Omental fat pad (tissue), 3 donors: ENCODE measurements at regions not wholly inside any gene's neighbourhood (a gene's known extent, or its start where the extent isn't known, plus 50 kb on each side); places are given as distances from the start of the nearest gene placed in this dataset.

Source experiments
- ATAC-seq: fragments of 150-250 bp; one replicate; pipeline ENCODE4 v1.9.1; 2016; ENCODE audit warnings: mild to moderate bottlenecking, moderate library complexity; ENCODE audit not compliant: low FRiP score
- DNase-seq: peaks from one replicate; pipeline ENCODE4 v3.0.0-alpha.2; 2019; ENCODE audit warnings: low spot score
- CTCF ChIP-seq, 3 donors: fragments of 450-650 bp; IDR thresholded peaks; one replicate each; pipeline ENCODE4 v1.5.1; 2016 to 2017; ENCODE audit warnings: antibody characterized with exemption in 3 of 3, mild to moderate bottlenecking in 3 of 3, moderate library complexity in 2 of 3

- no peak for ATAC-seq
- DNase-seq, result no peak
- no peak for TF ChIP-seq CTCF (IDR thresholded peaks at IDR 0.05)
Observed at GRCh38 chr9:18235181-18235908, 238.6 kb upstream of the ADAMTSL1 start.

DNA sequence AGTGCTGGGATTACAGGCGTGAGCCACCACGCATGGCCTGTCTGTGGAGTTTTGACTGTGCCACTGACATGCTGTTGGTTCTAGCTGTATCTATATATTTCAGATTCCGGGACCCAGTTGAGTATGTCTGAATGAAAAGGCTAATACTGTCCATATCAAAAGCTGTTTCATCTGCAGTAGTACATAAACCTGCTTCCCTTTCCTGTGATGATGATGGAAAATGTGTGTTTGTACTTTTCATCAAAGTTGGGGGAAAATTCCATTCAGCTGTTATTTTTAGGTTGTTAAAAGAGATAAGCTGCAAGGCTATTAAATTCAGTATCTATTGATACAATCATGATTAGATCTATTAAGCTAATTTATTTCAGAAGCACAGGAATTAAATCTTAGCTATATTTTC, 237.6 kb upstream of the ADAMTSL1 start:
- TF ChIP-seq CTCF (IDR thresholded peaks at IDR 0.05), result no peak
- ATAC-seq, result no peak
- DNase-seq, result no peak

DNA sequence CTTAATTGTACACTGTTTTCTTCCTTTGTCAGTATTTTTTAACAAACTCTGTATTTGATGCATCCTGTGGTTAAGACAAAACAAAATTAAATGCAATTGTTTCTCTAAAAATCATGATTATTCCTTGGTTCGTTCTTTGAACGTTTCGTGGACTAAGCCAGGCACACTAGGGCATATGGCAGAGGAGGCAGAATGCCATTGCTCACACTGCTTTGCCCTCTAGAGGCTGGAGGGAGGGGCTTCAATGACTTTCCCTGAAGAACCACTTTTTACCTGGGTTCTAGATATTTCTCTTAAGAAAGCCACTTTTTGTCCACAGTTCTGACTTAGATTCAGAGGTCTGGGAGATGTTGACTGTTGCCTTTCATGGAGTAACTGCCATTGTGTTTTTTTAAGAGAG, 236.2 kb upstream of the ADAMTSL1 start:
- TF ChIP-seq CTCF (IDR thresholded peaks at IDR 0.05), result no peak
- ATAC-seq (peak; percentile 26), DNase-seq (no peak)

DNA sequence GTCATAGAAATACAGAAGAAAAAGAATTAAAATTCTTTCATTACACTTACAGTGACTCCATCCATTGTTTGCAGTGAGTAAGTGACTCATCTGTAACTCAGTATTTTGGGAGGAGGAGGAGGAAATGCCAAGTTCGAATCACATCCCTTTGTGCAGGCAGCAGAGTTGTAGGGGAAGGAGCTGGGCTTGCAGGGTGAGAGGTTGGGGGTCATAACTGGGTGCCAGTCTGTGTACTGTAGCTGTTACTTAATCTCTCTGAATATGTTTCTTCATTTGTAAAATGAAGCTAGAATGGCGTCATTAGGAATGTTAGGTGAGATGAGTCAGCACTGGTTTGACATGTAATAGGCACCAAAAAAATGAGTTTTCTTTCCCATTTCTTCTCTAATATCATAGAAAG, 235.7 kb upstream of the ADAMTSL1 start:
- no peak for TF ChIP-seq CTCF (IDR thresholded peaks at IDR 0.05)
- ATAC-seq (peak; percentile 90), DNase-seq (no peak)

- DNase-seq (no peak), ATAC-seq (no peak)
- TF ChIP-seq CTCF (IDR thresholded peaks at IDR 0.05), result no peak
Observed at GRCh38 chr9:18238752-18239447, 235.1 kb upstream of the ADAMTSL1 start.

GRCh38 chr9:18240213-18240612, 233.7 kb upstream of the ADAMTSL1 start:
- no peak for ATAC-seq
- no peak for TF ChIP-seq CTCF (IDR thresholded peaks at IDR 0.05)

DNA sequence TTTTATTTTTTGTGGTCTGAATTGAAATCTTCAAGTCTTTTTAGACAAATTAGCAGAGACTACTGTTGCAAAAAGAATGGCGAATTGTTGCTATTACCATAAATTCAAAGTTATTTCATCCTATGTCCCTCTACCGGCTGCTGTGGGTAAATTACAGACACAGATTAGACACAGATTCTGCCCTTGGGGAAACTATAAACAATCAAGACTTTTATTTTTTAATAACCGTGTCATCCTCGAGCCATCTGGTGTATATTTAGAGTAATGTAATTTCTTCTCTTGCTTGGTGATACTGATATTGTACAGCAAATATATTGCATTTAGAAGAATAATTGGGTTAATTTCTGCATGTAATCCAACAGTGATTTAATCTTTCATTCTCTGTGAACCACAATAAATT, 228.0 kb upstream of the ADAMTSL1 start:
- DNase-seq (no peak), ATAC-seq (no peak)
- TF ChIP-seq CTCF (IDR thresholded peaks at IDR 0.05), result no peak

More at GRCh38 chr9:18240213-18240612, 233.7 kb upstream of the ADAMTSL1 start:
- no peak for DNase-seq
